ENCODE measurements at regions not wholly inside any gene's neighbourhood (a gene's known extent, or its start where the extent isn't known, plus 50 kb on each side); places are given as distances from the start of the nearest gene placed in this dataset.

DNA sequence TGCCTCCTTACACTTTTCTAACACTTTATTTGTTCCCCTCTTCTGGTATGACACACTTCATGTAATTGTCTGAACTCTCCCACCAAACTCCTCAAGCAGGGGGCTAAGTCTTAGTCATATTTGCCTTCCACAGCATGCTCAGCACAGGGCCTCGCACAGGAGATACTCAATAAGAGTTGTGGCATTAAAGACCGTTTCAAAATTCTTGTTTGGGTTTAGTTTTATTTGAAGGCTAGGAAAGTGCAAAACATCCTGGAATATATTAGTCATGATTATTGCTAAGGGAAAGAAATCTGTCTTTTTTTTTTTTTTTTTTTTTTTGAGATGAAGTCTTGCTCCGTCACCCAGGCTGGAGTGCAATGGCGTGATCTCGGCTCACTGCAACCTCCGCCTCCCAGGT lies 137.6 kb upstream of the ECI2 start:
- no peaks in the 10 kb centered on the region for H3K36me3 ChIP-seq (ENCODE audit: insufficient read depth, low read length)
- no peak for DNase-seq (ENCODE audit: low read depth, low spot score)
- TF ChIP-seq POLR2AphosphoS5 (IDR thresholded peaks at IDR 0.05; ENCODE audit: borderline replicate concordance, low read depth, low read length) (no peak), EZH2 (IDR thresholded peaks at IDR 0.05) (no peak), FOXP2 (optimal IDR thresholded peaks at IDR 0.05; ENCODE audit: control extremely low read depth, extremely low read length, insufficient read depth) (no peak)

DNA sequence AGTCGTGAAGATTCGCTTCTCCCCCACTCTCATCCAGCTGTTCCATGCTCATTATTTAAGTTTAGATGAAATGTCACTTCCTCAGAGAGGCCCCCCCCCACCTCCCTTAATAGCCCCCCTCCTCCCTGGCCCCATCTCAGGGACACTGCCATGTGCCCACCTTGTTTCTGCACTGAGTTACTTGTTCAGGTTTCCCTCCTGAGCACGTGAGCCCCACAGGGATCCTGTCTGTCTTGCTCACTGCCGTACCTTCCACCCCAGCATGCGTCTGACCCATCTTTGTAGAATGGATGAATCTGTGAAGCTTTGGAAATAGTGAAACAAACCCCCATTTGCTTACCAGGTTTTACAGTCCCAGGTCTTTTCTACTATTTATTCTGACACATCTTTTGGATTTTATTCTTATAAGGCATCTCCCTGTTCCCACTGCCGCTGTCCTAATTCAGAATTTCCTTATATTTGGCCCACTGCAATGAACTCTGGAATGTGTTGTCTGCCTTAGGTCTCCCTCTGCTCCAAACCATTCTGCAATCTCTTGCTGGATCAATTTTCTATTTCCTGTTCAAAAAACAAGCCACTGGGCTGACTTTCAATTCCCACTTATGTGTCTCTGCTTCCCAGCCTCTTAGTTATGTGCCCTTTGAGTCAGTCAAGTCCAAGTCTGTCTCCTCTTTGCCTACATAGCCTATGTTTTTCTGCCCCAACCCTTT lies 136.5 kb upstream of the ECI2 start:
- Histone ChIP-seq H3K4me3 (no peak overlapping the region), H3K9me3 (ENCODE audit: low read depth, low read length) (no peaks in the 10 kb centered on the region), H3K27ac (no peak overlapping the region), H3K36me3 (ENCODE audit: insufficient read depth, low read length) (no peaks in the 10 kb centered on the region), H3K9ac (ENCODE audit: insufficient read length) (no peak overlapping the region)
- TF ChIP-seq FOXP2 (optimal IDR thresholded peaks at IDR 0.05; ENCODE audit: control extremely low read depth, extremely low read length, insufficient read depth) (no peak), EZH2 (IDR thresholded peaks at IDR 0.05) (no peak), POLR2AphosphoS5 (IDR thresholded peaks at IDR 0.05; ENCODE audit: borderline replicate concordance, low read depth, low read length) (no peak)
- DNase-seq (ENCODE audit: low read depth, low spot score) = no peak

More for the DNA sequence above, 137.6 kb upstream of the ECI2 start:
- Histone ChIP-seq H3K27ac (no peak overlapping the region), H3K9me3 (ENCODE audit: low read depth, low read length) (no peaks in the 10 kb centered on the region), H3K9ac (ENCODE audit: insufficient read length) (no peak overlapping the region), H3K4me3 (no peak overlapping the region)

DNA sequence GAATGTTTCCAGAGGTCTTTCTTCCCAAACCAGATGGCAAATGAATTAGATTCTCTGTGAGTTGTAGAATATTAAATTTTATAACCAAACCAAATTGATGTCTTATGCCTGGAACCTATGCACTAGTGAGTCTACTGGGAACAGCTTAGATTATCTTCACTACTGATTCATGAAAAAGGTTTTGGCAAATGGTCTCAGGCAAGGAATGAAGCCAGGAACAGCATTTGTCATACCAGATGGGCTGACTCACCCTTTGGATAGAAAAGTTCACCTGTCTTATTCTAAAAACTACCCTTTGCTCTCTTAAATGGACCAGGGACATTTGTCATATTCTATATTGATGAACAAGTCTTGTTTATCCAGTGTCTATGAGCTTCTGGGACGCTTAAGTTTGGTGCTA lies 135.4 kb upstream of the ECI2 start:
- no peaks in the 10 kb centered on the region for H3K9me3 ChIP-seq (ENCODE audit: low read depth, low read length)
- TF ChIP-seq POLR2AphosphoS5 (IDR thresholded peaks at IDR 0.05; ENCODE audit: borderline replicate concordance, low read depth, low read length) = no peak
- no peak for DNase-seq (ENCODE audit: low read depth, low spot score)

DNA sequence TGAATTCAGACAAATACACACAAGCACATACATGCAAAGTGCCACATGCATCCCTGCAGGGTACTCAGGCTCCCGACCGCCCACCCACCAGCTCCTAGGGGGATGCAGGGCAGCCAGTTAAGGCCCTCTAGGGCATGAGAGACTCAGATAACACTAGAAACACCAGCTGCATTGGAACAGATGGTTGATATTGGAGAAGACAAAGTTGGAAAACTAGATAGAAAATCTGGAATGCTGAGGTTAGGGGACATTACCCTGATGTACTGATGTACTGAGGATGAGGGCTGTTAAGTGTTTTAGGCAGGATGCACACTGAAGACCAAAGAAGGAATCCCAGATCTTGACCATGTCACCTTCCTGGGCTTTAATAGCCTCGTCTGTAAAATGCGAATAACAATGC lies 134.6 kb upstream of the ECI2 start:
- TF ChIP-seq FOXP2 (optimal IDR thresholded peaks at IDR 0.05; ENCODE audit: control extremely low read depth, extremely low read length, insufficient read depth) (no peak), EZH2 (IDR thresholded peaks at IDR 0.05) (no peak), POLR2AphosphoS5 (IDR thresholded peaks at IDR 0.05; ENCODE audit: borderline replicate concordance, low read depth, low read length) (no peak)
- Histone ChIP-seq H3K36me3 (ENCODE audit: insufficient read depth, low read length) (no peaks in the 10 kb centered on the region), H3K4me3 (no peak overlapping the region), H3K9ac (ENCODE audit: insufficient read length) (no peak overlapping the region), H3K9me3 (ENCODE audit: low read depth, low read length) (no peaks in the 10 kb centered on the region), H3K27ac (no peak overlapping the region)
- no peak for DNase-seq (ENCODE audit: low read depth, low spot score)

More for the DNA sequence above, 135.4 kb upstream of the ECI2 start:
- Histone ChIP-seq H3K36me3 (ENCODE audit: insufficient read depth, low read length) (no peaks in the 10 kb centered on the region), H3K4me3 (no peak overlapping the region), H3K27ac (no peak overlapping the region), H3K9ac (ENCODE audit: insufficient read length) (no peak overlapping the region)

DNA sequence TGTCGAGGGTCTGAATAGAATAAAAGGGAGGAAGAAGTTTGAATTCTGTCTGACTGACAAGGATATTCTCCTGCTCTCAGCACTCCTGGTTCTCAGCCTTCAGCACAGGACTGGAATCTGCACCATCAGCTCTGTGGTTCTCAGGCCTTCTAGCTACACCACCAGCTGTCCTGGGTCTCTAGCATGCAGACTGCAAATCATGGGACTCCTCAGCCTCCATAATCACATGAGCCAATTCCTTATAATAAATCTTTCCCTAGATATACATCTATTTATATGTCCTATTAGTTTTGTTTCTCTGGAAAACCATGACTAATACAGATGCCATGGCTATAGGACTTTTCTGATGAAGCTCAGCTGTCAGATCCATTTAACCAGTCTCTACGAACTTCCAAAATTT lies 132.8 kb upstream of the ECI2 start:
- Histone ChIP-seq H3K9ac (ENCODE audit: insufficient read length) (no peak overlapping the region), H3K9me3 (ENCODE audit: low read depth, low read length) (no peaks in the 10 kb centered on the region), H3K36me3 (ENCODE audit: insufficient read depth, low read length) (no peaks in the 10 kb centered on the region), H3K4me3 (no peak overlapping the region), H3K27ac (no peak overlapping the region)
- DNase-seq (ENCODE audit: low read depth, low spot score) = no peak
- TF ChIP-seq FOXP2 (optimal IDR thresholded peaks at IDR 0.05; ENCODE audit: control extremely low read depth, extremely low read length, insufficient read depth) (no peak), EZH2 (IDR thresholded peaks at IDR 0.05) (no peak), POLR2AphosphoS5 (IDR thresholded peaks at IDR 0.05; ENCODE audit: borderline replicate concordance, low read depth, low read length) (no peak)

DNA sequence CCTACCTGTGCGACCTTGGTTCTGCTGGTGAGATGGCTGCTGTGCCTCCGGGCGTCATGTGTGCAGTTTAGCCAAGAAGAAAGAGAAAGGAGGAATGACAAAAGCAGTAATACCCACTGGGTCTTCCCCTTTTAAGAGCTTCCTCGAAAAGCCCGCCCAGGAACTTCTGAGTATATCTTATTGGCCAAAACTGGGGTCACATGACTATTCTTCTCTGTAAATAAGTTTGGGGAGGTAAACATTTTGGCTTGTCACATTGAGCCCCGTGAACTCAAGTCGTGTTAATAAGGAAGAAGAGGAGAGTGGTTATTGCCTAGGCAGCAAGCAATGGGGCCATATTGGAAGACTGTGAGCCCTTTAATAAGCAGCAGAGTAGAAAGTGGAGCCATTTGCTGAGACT lies 130.4 kb upstream of the ECI2 start:
- Histone ChIP-seq H3K9me3 (ENCODE audit: low read depth, low read length) (no peaks in the 10 kb centered on the region), H3K27ac (no peak overlapping the region), H3K4me3 (no peak overlapping the region), H3K36me3 (ENCODE audit: insufficient read depth, low read length) (no peaks in the 10 kb centered on the region), H3K9ac (ENCODE audit: insufficient read length) (no peak overlapping the region)
- TF ChIP-seq FOXP2 (optimal IDR thresholded peaks at IDR 0.05; ENCODE audit: control extremely low read depth, extremely low read length, insufficient read depth) (no peak), EZH2 (IDR thresholded peaks at IDR 0.05) (no peak), POLR2AphosphoS5 (IDR thresholded peaks at IDR 0.05; ENCODE audit: borderline replicate concordance, low read depth, low read length) (no peak)
- DNase-seq (ENCODE audit: low read depth, low spot score) = no peak

DNA sequence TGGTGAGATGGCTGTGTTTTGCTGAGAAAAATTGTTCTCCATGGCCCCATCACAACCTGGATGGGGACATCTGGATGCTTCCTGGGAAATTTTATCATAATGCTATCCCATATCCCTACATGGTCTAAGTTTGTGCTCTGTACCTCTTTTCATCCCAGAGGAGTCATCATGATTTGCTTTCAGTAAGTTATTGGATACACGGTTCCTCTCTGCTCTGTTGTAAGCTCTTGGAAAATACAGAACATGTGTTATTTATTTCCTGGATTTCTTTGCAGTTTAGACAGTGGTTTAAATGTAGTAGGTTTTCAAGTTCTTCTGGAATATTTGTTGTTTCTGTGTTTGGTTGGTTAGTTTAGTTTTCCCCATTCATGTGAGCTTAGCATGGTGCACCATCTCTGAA lies 129.2 kb upstream of the ECI2 start:
- no peak for DNase-seq (ENCODE audit: low read depth, low spot score)
- no peaks in the 10 kb centered on the region for H3K36me3 ChIP-seq (ENCODE audit: insufficient read depth, low read length)
- TF ChIP-seq FOXP2 (optimal IDR thresholded peaks at IDR 0.05; ENCODE audit: control extremely low read depth, extremely low read length, insufficient read depth) (no peak), POLR2AphosphoS5 (IDR thresholded peaks at IDR 0.05; ENCODE audit: borderline replicate concordance, low read depth, low read length) (no peak), EZH2 (IDR thresholded peaks at IDR 0.05) (no peak)

DNA sequence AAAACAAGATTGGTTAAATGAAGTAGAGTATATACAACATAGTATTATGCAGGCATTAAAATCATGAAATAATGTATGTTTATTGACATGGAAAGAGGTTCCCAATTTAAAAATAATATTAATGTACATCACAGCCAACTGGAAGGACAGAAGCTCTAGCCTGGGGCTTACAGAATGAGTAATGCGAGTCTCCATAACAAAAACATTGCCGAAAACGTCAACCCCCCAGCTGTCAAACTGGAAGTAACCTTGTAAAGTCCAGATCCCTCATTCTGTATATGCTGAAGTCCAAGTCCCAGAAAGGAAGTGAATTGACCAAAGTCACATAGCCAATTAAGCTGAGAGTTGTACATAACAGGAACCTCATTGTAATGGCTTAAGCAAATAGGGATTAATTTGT lies 128.7 kb upstream of the ECI2 start:
- Histone ChIP-seq H3K9me3 (ENCODE audit: low read depth, low read length) (no peaks in the 10 kb centered on the region), H3K4me3 (no peak overlapping the region), H3K27ac (no peak overlapping the region), H3K9ac (ENCODE audit: insufficient read length) (no peak overlapping the region), H3K36me3 (ENCODE audit: insufficient read depth, low read length) (no peaks in the 10 kb centered on the region)
- no peak for DNase-seq (ENCODE audit: low read depth, low spot score)
- TF ChIP-seq EZH2 (IDR thresholded peaks at IDR 0.05) = no peak
- TF ChIP-seq FOXP2 (optimal IDR thresholded peaks at IDR 0.05; ENCODE audit: control extremely low read depth, extremely low read length, insufficient read depth) = no peak
- TF ChIP-seq POLR2AphosphoS5 (IDR thresholded peaks at IDR 0.05; ENCODE audit: borderline replicate concordance, low read depth, low read length) = no peak

More for the DNA sequence above, 129.2 kb upstream of the ECI2 start:
- H3K4me3 ChIP-seq = no peak overlapping the region
- H3K9me3 ChIP-seq (ENCODE audit: low read depth, low read length) = no peaks in the 10 kb centered on the region
- H3K9ac ChIP-seq (ENCODE audit: insufficient read length) = no peak overlapping the region
- H3K27ac ChIP-seq = no peak overlapping the region

DNA sequence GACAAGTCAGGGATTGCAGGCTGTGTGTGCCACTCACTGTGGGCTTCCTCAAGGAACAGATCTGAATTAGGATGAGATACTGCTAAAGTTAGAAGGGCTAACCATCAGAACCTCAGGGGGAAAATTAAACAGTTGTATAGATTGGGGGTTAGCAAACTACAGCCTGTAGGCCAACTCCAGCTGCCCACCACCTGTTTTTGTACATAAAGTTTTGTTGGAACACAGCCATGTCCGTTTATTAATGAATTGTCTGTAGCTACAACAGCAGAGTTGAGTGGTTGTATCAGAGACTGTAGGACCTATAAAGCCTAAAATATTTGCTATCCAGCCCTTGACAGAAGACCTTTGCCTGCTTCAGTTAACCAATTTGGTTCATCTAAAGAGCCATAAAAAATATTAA lies 127.2 kb upstream of the ECI2 start:
- TF ChIP-seq EZH2 (IDR thresholded peaks at IDR 0.05) = no peak
- TF ChIP-seq FOXP2 (optimal IDR thresholded peaks at IDR 0.05; ENCODE audit: control extremely low read depth, extremely low read length, insufficient read depth) = no peak
- TF ChIP-seq POLR2AphosphoS5 (IDR thresholded peaks at IDR 0.05; ENCODE audit: borderline replicate concordance, low read depth, low read length) = no peak
- Histone ChIP-seq H3K4me3 (no peak overlapping the region), H3K9me3 (ENCODE audit: low read depth, low read length) (no peaks in the 10 kb centered on the region), H3K9ac (ENCODE audit: insufficient read length) (no peak overlapping the region), H3K36me3 (ENCODE audit: insufficient read depth, low read length) (no peaks in the 10 kb centered on the region), H3K27ac (no peak overlapping the region)
- DNase-seq (ENCODE audit: low read depth, low spot score) = no peak

Measured in SK-N-MC (cell line).